ENCODE measurements at regions not wholly inside any gene's neighbourhood (a gene's known extent, or its start where the extent isn't known, plus 50 kb on each side); places are given as distances from the start of the nearest gene placed in this dataset.

- TF ChIP-seq CTCF (IDR thresholded peaks at IDR 0.05) (no peak), POLR2A (IDR thresholded peaks at IDR 0.05) (no peak)
These were observed 702.5 kb upstream of the GRAMD2B start for GRCh38 chr5:125720721-125721120.

Measured in tibial nerve (tissue), 3 donors.